ENCODE measurements at regions not wholly inside any gene's neighbourhood (a gene's known extent, or its start where the extent isn't known, plus 50 kb on each side); places are given as distances from the start of the nearest gene placed in this dataset.
A peak's percentile ranks its signal among the peaks of the same experiment; 100 is the strongest.

DNA sequence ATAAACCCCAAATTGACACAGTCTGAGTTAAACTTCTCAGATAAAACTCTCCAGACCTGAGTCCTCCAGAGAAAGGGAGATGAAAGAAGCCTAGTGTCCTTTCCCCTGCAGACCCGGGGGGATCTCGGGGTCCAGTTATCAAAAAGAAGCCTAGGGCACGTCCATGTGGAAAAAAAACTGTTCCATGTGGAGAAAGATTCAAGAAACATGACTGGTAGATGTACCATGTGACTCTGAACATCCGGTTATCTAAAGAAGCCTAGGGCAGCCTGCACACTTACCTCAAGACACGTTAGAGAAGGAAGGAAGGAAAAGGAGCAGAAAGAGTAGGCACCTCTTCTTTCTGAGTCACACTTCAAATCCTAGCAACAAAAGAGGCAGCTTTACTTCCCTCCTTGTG lies 421.0 kb downstream of the LRATD1 start (continued):
- TF ChIP-seq, protein P1, sequence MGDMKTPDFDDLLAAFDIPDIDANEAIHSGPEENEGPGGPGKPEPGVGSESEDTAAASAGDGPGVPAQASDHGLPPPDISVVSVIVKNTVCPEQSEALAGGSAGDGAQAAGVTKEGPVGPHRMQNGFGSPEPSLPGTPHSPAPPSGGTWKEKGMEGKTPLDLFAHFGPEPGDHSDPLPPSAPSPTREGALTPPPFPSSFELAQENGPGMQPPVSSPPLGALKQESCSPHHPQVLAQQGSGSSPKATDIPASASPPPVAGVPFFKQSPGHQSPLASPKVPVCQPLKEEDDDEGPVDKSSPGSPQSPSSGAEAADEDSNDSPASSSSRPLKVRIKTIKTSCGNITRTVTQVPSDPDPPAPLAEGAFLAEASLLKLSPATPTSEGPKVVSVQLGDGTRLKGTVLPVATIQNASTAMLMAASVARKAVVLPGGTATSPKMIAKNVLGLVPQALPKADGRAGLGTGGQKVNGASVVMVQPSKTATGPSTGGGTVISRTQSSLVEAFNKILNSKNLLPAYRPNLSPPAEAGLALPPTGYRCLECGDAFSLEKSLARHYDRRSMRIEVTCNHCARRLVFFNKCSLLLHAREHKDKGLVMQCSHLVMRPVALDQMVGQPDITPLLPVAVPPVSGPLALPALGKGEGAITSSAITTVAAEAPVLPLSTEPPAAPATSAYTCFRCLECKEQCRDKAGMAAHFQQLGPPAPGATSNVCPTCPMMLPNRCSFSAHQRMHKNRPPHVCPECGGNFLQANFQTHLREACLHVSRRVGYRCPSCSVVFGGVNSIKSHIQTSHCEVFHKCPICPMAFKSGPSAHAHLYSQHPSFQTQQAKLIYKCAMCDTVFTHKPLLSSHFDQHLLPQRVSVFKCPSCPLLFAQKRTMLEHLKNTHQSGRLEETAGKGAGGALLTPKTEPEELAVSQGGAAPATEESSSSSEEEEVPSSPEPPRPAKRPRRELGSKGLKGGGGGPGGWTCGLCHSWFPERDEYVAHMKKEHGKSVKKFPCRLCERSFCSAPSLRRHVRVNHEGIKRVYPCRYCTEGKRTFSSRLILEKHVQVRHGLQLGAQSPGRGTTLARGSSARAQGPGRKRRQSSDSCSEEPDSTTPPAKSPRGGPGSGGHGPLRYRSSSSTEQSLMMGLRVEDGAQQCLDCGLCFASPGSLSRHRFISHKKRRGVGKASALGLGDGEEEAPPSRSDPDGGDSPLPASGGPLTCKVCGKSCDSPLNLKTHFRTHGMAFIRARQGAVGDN (IDR thresholded peaks at IDR 0.05) = no peak
- TF ChIP-seq ZNF24 (IDR thresholded peaks at IDR 0.05) (no peak), RAD21 (IDR thresholded peaks at IDR 0.05; ENCODE audit: insufficient read depth, low read depth, low read length) (no peak), MEF2A (IDR thresholded peaks at IDR 0.05; ENCODE audit: insufficient read depth, low read depth, low read length) (no peak), MEF2B (IDR thresholded peaks at IDR 0.05; ENCODE audit: partially characterized antibody, poor library complexity, severe bottlenecking) (no peak)

DNA sequence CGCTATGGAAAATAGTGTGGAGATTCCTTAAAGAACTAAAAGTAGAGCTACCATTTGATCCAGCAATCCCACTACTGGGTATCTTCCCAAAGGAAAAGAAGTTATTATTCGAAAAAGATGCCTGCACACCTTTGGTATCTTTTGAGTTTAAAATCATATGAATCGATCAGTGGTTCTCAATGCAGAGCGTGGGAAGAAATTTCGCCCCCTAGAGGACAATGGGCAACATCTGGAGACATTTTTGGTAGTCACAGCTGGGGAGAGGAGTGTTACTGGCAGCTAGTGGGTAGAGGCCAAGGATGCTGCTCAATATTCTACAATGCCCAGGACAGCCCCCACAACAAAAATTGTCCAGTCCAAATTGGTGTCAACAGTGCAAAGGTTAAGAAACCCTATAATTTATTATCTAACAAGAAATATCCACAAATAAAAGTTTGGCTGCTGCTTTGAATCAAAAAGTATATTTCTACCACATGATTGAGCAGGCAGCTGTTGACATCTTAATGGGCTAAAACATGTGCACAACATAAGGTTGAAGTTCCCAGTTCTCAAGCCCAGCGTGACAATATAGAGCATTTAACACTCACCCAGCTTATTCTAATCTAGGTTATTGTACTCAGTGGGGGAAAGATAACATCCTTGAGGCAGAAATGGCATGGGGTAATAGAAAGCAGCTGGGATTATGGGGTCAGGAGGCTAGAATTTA lies 425.7 kb downstream of the LRATD1 start:
- H3K36me3 ChIP-seq (ENCODE audit: control insufficient read depth in 2 of 2, insufficient read depth in 2 of 2, low read length in 1 of 2) = no peaks in the 10 kb centered on the region
- H3K27me3 ChIP-seq (replicated peaks in 1 of 2; ENCODE audit: control insufficient read depth in 2 of 2, insufficient read depth in 2 of 2, low read length in 1 of 2) = no peaks in the 10 kb centered on the region; a peak in 1 of 4 replicates
- DNase-seq (ENCODE audit: low read depth, low spot score) = no peak
- ATAC-seq = peak; percentile 71
- 29% methylated on average over 6 of the region's 6 CpGs for WGBS (ENCODE audit: insufficient coverage, insufficient replicate concordance, low lambda C conversion rate, missing lambda C conversion rate)
- no peak overlapping the region for H3K9ac ChIP-seq (ENCODE audit: control insufficient read depth, insufficient read depth, low read length)
- no peaks in the 10 kb centered on the region for H3K9me3 ChIP-seq (replicated peaks; ENCODE audit: control insufficient read depth, insufficient read depth, low read length)
- H3K27ac ChIP-seq (ENCODE audit: control insufficient read depth, insufficient read depth) = no peak overlapping the region
- ChIA-PET CTCF (interaction anchor here (0.6 to 1.6 kb wide), 9 partner anchors 8 to 1285 kb away, joined by 3 to 4 read pairs (median 3); no protein-coding TSS in a partner anchor), RAD21 (ENCODE audit: unreplicated experiment) (interaction anchor here (1.3 kb wide), 1 partner anchor 519 kb away, joined by 4 read pairs; no protein-coding TSS in a partner anchor), POLR2A (no interaction called here), SMC1A (ENCODE audit: uncharacterized antibody, unreplicated experiment) (interaction anchor here (0.7 to 1.3 kb wide), 4 partner anchors 27 to 765 kb away, joined by 3 read pairs; no protein-coding TSS in a partner anchor)
- H3K4me1 ChIP-seq (ENCODE audit: control insufficient read depth, insufficient read depth, low read length) = no peaks in the 10 kb centered on the region
- intact Hi-C loops (cut with micrococcal nuclease; ENCODE audit: unreplicated experiment) = no loop called here
- BruUV-seq (replicated peaks) = no TSS peak
- H4K20me1 ChIP-seq (ENCODE audit: control insufficient read depth, insufficient read depth) = no peaks in the 10 kb centered on the region
- H3K4me2 ChIP-seq (ENCODE audit: control insufficient read depth, insufficient read depth) = no peak overlapping the region
- H3K4me3 ChIP-seq = no peak overlapping the region
- in situ Hi-C loops (cut with MboI) = no loop called here
- H3K79me2 ChIP-seq (ENCODE audit: control insufficient read depth, insufficient read depth, low read length) = no peaks in the 10 kb centered on the region
- no peak overlapping the region for H2AFZ ChIP-seq (ENCODE audit: control insufficient read depth, low read depth, low read length)
- FAIRE-seq = no peak
- TF ChIP-seq ATF7 (IDR thresholded peaks at IDR 0.05; ENCODE audit: low read depth) = no peak
- no peak for TF ChIP-seq BRCA1 (IDR thresholded peaks at IDR 0.05; ENCODE audit: low read depth, low read length)
- no peak for TF ChIP-seq WRNIP1 (IDR thresholded peaks at IDR 0.05; ENCODE audit: borderline replicate concordance, low read depth, low read length)
- TF ChIP-seq, protein P2, sequence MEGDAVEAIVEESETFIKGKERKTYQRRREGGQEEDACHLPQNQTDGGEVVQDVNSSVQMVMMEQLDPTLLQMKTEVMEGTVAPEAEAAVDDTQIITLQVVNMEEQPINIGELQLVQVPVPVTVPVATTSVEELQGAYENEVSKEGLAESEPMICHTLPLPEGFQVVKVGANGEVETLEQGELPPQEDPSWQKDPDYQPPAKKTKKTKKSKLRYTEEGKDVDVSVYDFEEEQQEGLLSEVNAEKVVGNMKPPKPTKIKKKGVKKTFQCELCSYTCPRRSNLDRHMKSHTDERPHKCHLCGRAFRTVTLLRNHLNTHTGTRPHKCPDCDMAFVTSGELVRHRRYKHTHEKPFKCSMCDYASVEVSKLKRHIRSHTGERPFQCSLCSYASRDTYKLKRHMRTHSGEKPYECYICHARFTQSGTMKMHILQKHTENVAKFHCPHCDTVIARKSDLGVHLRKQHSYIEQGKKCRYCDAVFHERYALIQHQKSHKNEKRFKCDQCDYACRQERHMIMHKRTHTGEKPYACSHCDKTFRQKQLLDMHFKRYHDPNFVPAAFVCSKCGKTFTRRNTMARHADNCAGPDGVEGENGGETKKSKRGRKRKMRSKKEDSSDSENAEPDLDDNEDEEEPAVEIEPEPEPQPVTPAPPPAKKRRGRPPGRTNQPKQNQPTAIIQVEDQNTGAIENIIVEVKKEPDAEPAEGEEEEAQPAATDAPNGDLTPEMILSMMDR (IDR thresholded peaks at IDR 0.05 in 2 of 3, conservative IDR thresholded peaks at IDR 0.05 in 1 of 3; ENCODE audit: control insufficient read depth in 2 of 3, extremely low read depth in 1 of 3, insufficient read depth in 1 of 3, low read depth in 3 of 3, low read length in 3 of 3) = peak; percentile 39 to 59 (median 52); a peak in 5 of 6 replicates
- TF ChIP-seq, protein P3, sequence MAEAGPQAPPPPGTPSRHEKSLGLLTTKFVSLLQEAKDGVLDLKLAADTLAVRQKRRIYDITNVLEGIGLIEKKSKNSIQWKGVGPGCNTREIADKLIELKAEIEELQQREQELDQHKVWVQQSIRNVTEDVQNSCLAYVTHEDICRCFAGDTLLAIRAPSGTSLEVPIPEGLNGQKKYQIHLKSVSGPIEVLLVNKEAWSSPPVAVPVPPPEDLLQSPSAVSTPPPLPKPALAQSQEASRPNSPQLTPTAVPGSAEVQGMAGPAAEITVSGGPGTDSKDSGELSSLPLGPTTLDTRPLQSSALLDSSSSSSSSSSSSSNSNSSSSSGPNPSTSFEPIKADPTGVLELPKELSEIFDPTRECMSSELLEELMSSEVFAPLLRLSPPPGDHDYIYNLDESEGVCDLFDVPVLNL (IDR thresholded peaks at IDR 0.05; ENCODE audit: low read depth, low read length) = no peak
- no peak for TF ChIP-seq NR2C2 (IDR thresholded peaks at IDR 0.05; ENCODE audit: borderline replicate concordance, control insufficient read depth, insufficient read length, low read depth)
- 0 out of 2 replicates have a peak, but pooled peaks have one; percentile 19 for TF ChIP-seq SMC3 (IDR thresholded peaks at IDR 0.05; ENCODE audit: borderline replicate concordance, low read length)
- TF ChIP-seq RAD21 (IDR thresholded peaks at IDR 0.05; ENCODE audit: insufficient read depth, low read depth, low read length) = peak; percentile 38
- TF ChIP-seq CHD2 (IDR thresholded peaks at IDR 0.05; ENCODE audit: borderline replicate concordance, low read depth, low read length) = no peak
- no peak for TF ChIP-seq ZBED1 (IDR thresholded peaks at IDR 0.05; ENCODE audit: borderline replicate concordance)
- no peak for TF ChIP-seq FOXM1 (IDR thresholded peaks at IDR 0.05; ENCODE audit: low read depth, low read length)

Measured in GM12878 (cell line).